DMS153 treated with DMSO at 0.1 percent for 48 hours (cell line): ENCODE measurements at regions not wholly inside any gene's neighbourhood (a gene's known extent, or its start where the extent isn't known, plus 50 kb on each side); places are given as distances from the start of the nearest gene placed in this dataset.

ENCODE experiments used
- DNase-seq: peaks from one replicate; lab custom pipeline; 2025; ENCODE audit not compliant: unreplicated experiment; lab: John Stamatoyannopoulos, UW

DNA sequence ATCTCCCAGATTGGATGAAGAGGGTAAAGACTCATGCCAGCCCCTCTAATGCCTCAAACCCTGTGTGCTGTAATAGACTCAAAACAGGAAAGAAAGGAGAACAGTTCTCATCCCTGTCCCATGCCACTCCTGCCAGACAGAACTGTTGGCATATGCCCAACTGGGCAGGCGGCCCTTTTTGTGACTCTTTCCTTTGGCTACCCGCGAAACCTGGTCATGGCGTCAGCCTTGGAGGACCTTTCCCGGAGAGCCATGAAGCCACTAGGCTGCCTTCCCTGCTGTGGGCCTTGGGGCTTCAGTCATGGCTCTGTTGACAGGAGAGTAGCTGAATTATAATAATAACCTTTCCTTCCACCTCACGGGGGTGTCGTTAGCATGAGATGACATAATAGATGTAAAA lies 75.9 kb upstream of the SEMA6A start:
- no peak for DNase-seq

GRCh38 chr5:116646611-116647289 lies 72.1 kb upstream of the SEMA6A start:
- no peak for DNase-seq

- DNase-seq: no peak
These were observed 71.0 kb upstream of the SEMA6A start for GRCh38 chr5:116645627-116646026.

GRCh38 chr5:116640236-116640635 lies 65.6 kb upstream of the SEMA6A start:
- no peak for DNase-seq

DNA sequence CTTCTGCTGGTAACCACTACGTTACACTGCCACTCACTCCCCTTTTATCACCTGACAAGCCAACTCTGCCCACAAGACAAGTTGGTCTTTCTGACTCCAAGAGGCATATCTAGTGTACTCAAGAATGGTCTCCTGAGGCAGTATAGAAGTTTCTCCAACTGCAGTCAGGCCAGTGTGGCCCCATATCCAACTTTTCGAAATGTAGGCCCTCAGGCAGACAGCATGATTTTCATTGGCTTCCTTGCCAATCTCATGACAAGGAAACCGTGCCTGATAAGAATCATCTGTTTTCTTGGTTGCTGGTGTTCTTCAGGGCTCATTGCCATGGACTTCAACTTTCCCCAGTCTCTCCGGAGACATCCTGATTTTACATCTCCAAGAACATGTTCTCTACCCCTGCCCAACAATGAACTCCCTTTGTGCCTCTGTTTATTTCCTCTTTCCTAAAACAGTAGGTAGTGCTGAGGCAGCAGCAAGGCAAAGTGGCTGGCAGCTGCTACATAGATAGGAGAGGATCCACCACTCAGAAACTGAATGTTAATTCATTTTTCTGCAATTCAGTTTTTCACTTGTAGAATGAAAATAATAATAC lies 62.6 kb upstream of the SEMA6A start:
- DNase-seq: no peak

DNA sequence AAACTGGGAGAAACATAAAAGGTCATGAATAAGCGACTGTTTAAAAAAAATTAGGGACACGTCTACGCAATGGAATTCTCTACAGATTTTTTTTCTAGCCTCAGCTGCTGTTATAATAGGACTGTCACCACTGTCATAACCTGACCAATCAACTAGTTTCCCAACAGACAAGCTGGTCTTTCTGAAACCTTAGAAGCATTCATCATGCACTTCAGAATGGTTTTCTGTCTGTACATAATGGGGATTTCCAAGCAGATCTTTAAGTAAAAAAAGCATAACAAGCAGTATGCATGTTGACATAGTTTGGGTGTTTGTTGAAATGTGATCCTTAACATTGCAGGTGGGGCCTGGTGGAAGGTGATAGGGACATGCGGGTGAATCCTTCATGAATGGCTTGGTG lies 58.3 kb upstream of the SEMA6A start:
- no peak for DNase-seq

- no peak for DNase-seq
These were observed 56.5 kb upstream of the SEMA6A start for GRCh38 chr5:116631147-116631546.

GRCh38 chr5:116629168-116629567 lies 54.5 kb upstream of the SEMA6A start:
- DNase-seq: no peak

DNA sequence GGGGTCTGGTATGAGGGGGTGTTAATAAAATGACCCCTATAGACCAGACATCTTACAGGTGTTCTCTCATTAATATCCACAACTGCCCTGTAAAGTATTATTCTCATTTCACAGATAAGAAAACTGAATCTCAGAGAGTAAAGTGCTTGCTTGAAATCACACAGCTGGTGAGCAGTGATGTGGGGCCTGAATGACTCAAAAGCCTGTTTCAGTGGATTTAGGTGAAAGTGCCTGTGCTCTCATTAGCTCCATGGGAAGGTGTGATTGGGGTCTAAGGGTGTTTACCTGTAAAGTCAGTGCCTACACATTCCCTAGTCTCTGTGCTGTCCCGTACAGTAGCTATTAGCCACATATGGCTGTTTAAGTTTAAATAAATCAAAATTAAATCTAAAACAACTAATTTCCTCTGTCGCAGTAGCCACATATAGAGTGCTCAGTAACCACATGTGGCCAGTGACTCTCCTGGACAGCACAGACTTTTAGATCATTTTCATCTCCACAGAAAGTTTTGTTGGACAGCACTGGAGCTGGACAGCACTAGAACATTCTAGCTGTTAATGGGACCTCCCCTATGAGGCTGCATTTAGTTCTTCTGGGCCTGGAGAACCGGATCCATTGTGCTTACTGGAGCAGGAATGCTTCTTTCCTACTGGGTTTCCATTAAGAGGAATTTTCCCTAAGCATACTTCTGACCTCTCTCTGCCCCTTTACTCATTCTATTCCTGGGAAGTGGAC lies 52.5 kb upstream of the SEMA6A start:
- DNase-seq: no peak

DNA sequence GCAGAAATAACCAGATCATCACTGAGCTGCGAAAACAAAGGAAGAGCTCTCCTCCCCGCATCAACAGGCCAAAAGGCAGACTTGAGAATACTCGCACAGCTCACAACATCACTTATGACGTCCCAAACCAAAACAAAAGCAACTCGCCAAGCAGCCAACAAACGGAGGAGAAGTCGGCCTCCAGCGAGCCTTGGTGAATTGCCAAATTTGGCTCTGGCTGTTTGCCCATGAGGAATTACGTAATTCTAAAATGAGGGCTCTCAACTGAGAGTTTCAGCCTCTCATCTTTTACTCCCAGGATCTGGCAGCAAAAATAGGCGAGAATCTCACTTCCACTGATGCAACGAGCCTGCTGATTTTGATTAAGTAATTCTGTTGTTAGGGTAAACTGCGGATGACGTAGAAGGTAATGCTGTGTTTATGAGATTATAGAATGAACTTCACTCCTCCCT lies 51.7 kb upstream of the SEMA6A start:
- peak; percentile 11 for DNase-seq
